A549 (cell line): ENCODE measurements at regions not wholly inside any gene's neighbourhood (a gene's known extent, or its start where the extent isn't known, plus 50 kb on each side); places are given as distances from the start of the nearest gene placed in this dataset.

Experiments used
- ATAC-seq, 2 experiments: fragments of 200-7000 bp in 1 of 2; fragments of >200 bp in 1 of 2; cut with Nextera tagmentation in 1 of 2; cut with Tn5 transposase in 1 of 2; 3 replicates each; pipeline versions ENCODE4 v1.8.0 to v1.9.1; 2018 to 2020; ENCODE audit warnings: mild to moderate bottlenecking in 1 of 2, moderate library complexity in 1 of 2
- CTCF ChIA-PET: fragments of 300-600 bp; sonication (Branson Sonifier 250); formaldehyde crosslinking; extraction: SDS; loops from one replicate; lab custom pipeline; 2021; ENCODE audit warnings: antibody characterized with exemption, inconsistent platforms; lab: Yijun Ruan, JAX
- POLR2A ChIA-PET: fragments of 350-600 bp; formaldehyde crosslinking; extraction: SDS; loops from one replicate; lab custom pipeline; 2021; ENCODE audit warnings: antibody characterized with exemption, inconsistent platforms; lab: Yijun Ruan, JAX
- DNase-seq, 2 experiments: peaks; one replicate each; pipeline versions ENCODE4 v3.0.0 to v3.0.0-alpha.2; 2011 to 2016; ENCODE audit warnings: low read depth in 1 of 2, low spot score in 1 of 2
- FAIRE-seq: peaks from 2 replicates; lab custom pipeline; 2011; peaks lifted over from hg19 to GRCh38; lab: Jason Lieb, UNC
- H3K27ac ChIP-seq, 2 experiments: fragments of >200 bp; sonication (Bioruptor Twin); formaldehyde crosslinking; 3 replicates each; pipeline ENCODE4 v1.5.1; 2016 to 2017
- H3K4me1 ChIP-seq: fragments of >200 bp; sonication (Bioruptor Twin); formaldehyde crosslinking; 3 replicates; pipeline ENCODE4 v1.6.1; 2016
- H3K4me2 ChIP-seq: fragments of >200 bp; sonication (Bioruptor Twin); formaldehyde crosslinking; 3 replicates; pipeline ENCODE4 v1.6.1; 2016
- H3K4me3 ChIP-seq: fragments of >200 bp; sonication (Bioruptor Twin); formaldehyde crosslinking; 3 replicates; pipeline ENCODE4 v1.5.1; 2016
- H3K9me3 ChIP-seq: fragments of >200 bp; sonication (Bioruptor Twin); formaldehyde crosslinking; 3 replicates; pipeline ENCODE4 v1.6.1; 2016
- ATOH8 ChIP-seq: fragments of 250-450 bp; sonication (Bioruptor Pico); IDR thresholded peaks from 2 replicates; pipeline ENCODE4 v1.5.0; 2020; ENCODE audit warnings: low read depth, mild to moderate bottlenecking, moderate library complexity
- CBX8 ChIP-seq: fragments of 200-600 bp; sonication (generic); IDR thresholded peaks from 2 replicates; pipeline ENCODE4 v1.6.1; 2016
- CHD2 ChIP-seq: fragments of 150-350 bp; IDR thresholded peaks from 2 replicates; pipeline ENCODE4 v1.6.1; 2014; ENCODE audit warnings: low read length; ENCODE audit not compliant: partially characterized antibody
- CHD4 ChIP-seq: fragments of 200-600 bp; sonication (generic); IDR thresholded peaks from 2 replicates; pipeline ENCODE4 v1.6.1; 2016; ENCODE audit warnings: antibody characterized with exemption, mild to moderate bottlenecking, borderline replicate concordance
- CTCF ChIP-seq: fragments of >200 bp; sonication (Bioruptor Twin); formaldehyde crosslinking; IDR thresholded peaks from 3 replicates; pipeline ENCODE4 v1.5.1; 2016
- E2F6 ChIP-seq: IDR thresholded peaks from 2 replicates; pipeline ENCODE4 v1.6.1; 2012; ENCODE audit warnings: low read depth, borderline replicate concordance
- EHF ChIP-seq: fragments of 250-450 bp; sonication (Bioruptor Pico); IDR thresholded peaks from 2 replicates; pipeline ENCODE4 v1.5.0; 2020; ENCODE audit warnings: mild to moderate bottlenecking
- EHMT2 ChIP-seq: fragments of 200-600 bp; sonication (generic); IDR thresholded peaks from 2 replicates; pipeline ENCODE4 v1.6.1; 2016; ENCODE audit warnings: antibody characterized with exemption, low read depth, mild to moderate bottlenecking, moderate library complexity
- FOSB ChIP-seq: fragments of 250-450 bp; sonication (Bioruptor Pico); IDR thresholded peaks from 2 replicates; pipeline ENCODE4 v1.5.0; 2020; ENCODE audit warnings: mild to moderate bottlenecking, moderate library complexity
- FOXS1 ChIP-seq: fragments of 250-450 bp; sonication (Bioruptor Pico); IDR thresholded peaks from 2 replicates; pipeline ENCODE4 v1.5.0; 2020; ENCODE audit warnings: mild to moderate bottlenecking, moderate library complexity
- GATA3 ChIP-seq: IDR thresholded peaks from 2 replicates; pipeline ENCODE4 v1.6.1; 2012; ENCODE audit warnings: borderline replicate concordance
- HES2 ChIP-seq: fragments of >200 bp; sonication (Bioruptor Twin); formaldehyde crosslinking; IDR thresholded peaks from 2 replicates; pipeline ENCODE4 v1.6.1; 2016
- HEYL ChIP-seq: fragments of 250-450 bp; sonication (Bioruptor Pico); IDR thresholded peaks from 2 replicates; pipeline ENCODE4 v1.8.0; 2021; ENCODE audit warnings: mild to moderate bottlenecking, moderate library complexity
- HOXA7 ChIP-seq: fragments of 250-450 bp; sonication (Bioruptor Pico); IDR thresholded peaks from 2 replicates; pipeline ENCODE4 v1.5.0; 2020; ENCODE audit warnings: mild to moderate bottlenecking, moderate library complexity
- JUNB ChIP-seq: fragments of >200 bp; sonication (Bioruptor Twin); formaldehyde crosslinking; IDR thresholded peaks from 2 replicates; pipeline ENCODE4 v1.6.1; 2016
- KDM1A ChIP-seq: fragments of 200-600 bp; sonication (generic); IDR thresholded peaks from 2 replicates; pipeline ENCODE4 v1.6.1; 2016; ENCODE audit warnings: low read depth, mild to moderate bottlenecking
- KDM5A ChIP-seq: fragments of 200-600 bp; sonication (generic); IDR thresholded peaks from 2 replicates; pipeline ENCODE4 v1.6.1; 2016; ENCODE audit warnings: antibody characterized with exemption, mild to moderate bottlenecking
- MAX ChIP-seq: IDR thresholded peaks from 2 replicates; pipeline ENCODE4 v1.6.1; 2012
- NPAS2 ChIP-seq: fragments of 250-450 bp; sonication (Bioruptor Pico); IDR thresholded peaks from 2 replicates; pipeline ENCODE4 v1.8.0; 2022; ENCODE audit warnings: mild to moderate bottlenecking, moderate library complexity, borderline replicate concordance
- NR3C1 ChIP-seq: fragments of >200 bp; sonication (Bioruptor Twin); formaldehyde crosslinking; IDR thresholded peaks from 3 replicates; pipeline ENCODE4 v1.6.1; 2017
- PBX3 ChIP-seq: IDR thresholded peaks from 2 replicates; pipeline ENCODE4 v1.6.1; 2012
- POLR2AphosphoS2 ChIP-seq: conservative IDR thresholded peaks from 2 replicates; pipeline ENCODE4 v1.6.1; 2012; ENCODE audit warnings: low read length, improper control_type of control experiment, inconsistent platforms
- RCOR1 ChIP-seq: fragments of 150-350 bp; IDR thresholded peaks from 2 replicates; pipeline ENCODE4 v1.6.1; 2014; ENCODE audit warnings: antibody characterized with exemption, low read length, low read depth
- REST ChIP-seq: fragments of 200-600 bp; sonication (generic); IDR thresholded peaks from 2 replicates; pipeline ENCODE4 v1.6.1; 2016; ENCODE audit warnings: antibody characterized with exemption, mild to moderate bottlenecking, moderate library complexity
- RNF2 ChIP-seq: fragments of 200-600 bp; sonication (generic); IDR thresholded peaks from 2 replicates; pipeline ENCODE4 v1.6.1; 2016; ENCODE audit warnings: low read depth, mild to moderate bottlenecking, antibody characterized with exemption, moderate library complexity, borderline replicate concordance
- SMC3 ChIP-seq: fragments of >200 bp; sonication (Bioruptor Twin); formaldehyde crosslinking; IDR thresholded peaks from 3 replicates; pipeline ENCODE4 v1.6.1; 2018; ENCODE audit warnings: inconsistent platforms
- SREBF2 ChIP-seq: fragments of 450-650 bp; IDR thresholded peaks from 2 replicates; pipeline ENCODE4 v1.6.1; 2014; ENCODE audit warnings: mild to moderate bottlenecking, moderate library complexity
- ZC3H11A ChIP-seq: fragments of 450-650 bp; IDR thresholded peaks from 2 replicates; pipeline ENCODE4 v1.6.1; 2014; ENCODE audit warnings: antibody characterized with exemption, mild to moderate bottlenecking
- ZFP36 ChIP-seq: fragments of 450-650 bp; IDR thresholded peaks from 2 replicates; pipeline ENCODE4 v1.6.1; 2014; ENCODE audit warnings: borderline replicate concordance; ENCODE audit not compliant: partially characterized antibody
- ZNF302 ChIP-seq: fragments of 250-450 bp; sonication (Bioruptor Pico); IDR thresholded peaks from 2 replicates; pipeline ENCODE4 v1.9.0; 2021; ENCODE audit warnings: inconsistent platforms, mild to moderate bottlenecking, moderate library complexity
- WGBS: methylation state at CpG from one replicate; pipeline ENCODE4 v1.1.6; 2017; ENCODE audit errors: missing lambda C conversion rate; 5-methylcytosine and 5-hydroxymethylcytosine counted together

GRCh38 chr7:115647712-115648111 lies 382.9 kb downstream of the TFEC start:
- POLR2A ChIA-PET: no interaction called here
- no peak for FAIRE-seq
- no peak overlapping the region for H3K27ac ChIP-seq
- CTCF ChIA-PET: interaction anchor here (1.3 kb wide), 1 partner anchor 8 kb away, joined by 3 read pairs; no protein-coding TSS in a partner anchor
- H3K4me1 ChIP-seq: no peaks in the 10 kb centered on the region
- H3K4me2 ChIP-seq: no peak overlapping the region
- TF ChIP-seq FOXS1 (CRISPR knock-in tag) (no peak), ZC3H11A (no peak), EHF (CRISPR knock-in tag) (no peak), FOSB (CRISPR knock-in tag) (no peak), CHD4 (no peak), HES2 (no peak), POLR2AphosphoS2 (no peak), SREBF2 (no peak), HOXA7 (no peak), CBX8 (no peak), ATOH8 (CRISPR knock-in tag) (no peak), SMC3 (no peak), KDM5A (no peak), RCOR1 (no peak), ZNF302 (CRISPR knock-in tag) (no peak), HEYL (CRISPR knock-in tag) (no peak)
- H3K4me3 ChIP-seq: no peak overlapping the region
- no peak for ATAC-seq
- no peak for DNase-seq
- H3K9me3 ChIP-seq: no peaks in the 10 kb centered on the region
- 71% methylated on average over 3 of the region's 3 CpGs for WGBS

- Histone ChIP-seq H3K4me1 (no peaks in the 10 kb centered on the region), H3K4me2 (no peak overlapping the region), H3K9me3 (no peaks in the 10 kb centered on the region), H3K27ac (no peak overlapping the region), H3K4me3 (no peak overlapping the region)
- no peak for TF ChIP-seq GATA3
- TF ChIP-seq MAX: no peak
- no peak for TF ChIP-seq E2F6
- TF ChIP-seq CTCF: no peak
- TF ChIP-seq REST: no peak
- TF ChIP-seq EHMT2: no peak
- no peak for TF ChIP-seq JUNB
- no peak for TF ChIP-seq NPAS2
- TF ChIP-seq CHD4: no peak
- TF ChIP-seq CBX8: no peak
- no peak for TF ChIP-seq KDM1A
- TF ChIP-seq ZFP36: no peak
- TF ChIP-seq NR3C1: no peak
- no peak for TF ChIP-seq PBX3
- no peak for TF ChIP-seq RNF2
- TF ChIP-seq CHD2: no peak
- DNase-seq: no peak
- no peak for FAIRE-seq
- CTCF ChIA-PET: no interaction called here
- POLR2A ChIA-PET: no interaction called here
- ATAC-seq: no peak
Measured at GRCh38 chr7:115642194-115642593, 388.4 kb downstream of the TFEC start.
